GM12878 (cell line): ENCODE measurements at regions not wholly inside any gene's neighbourhood (a gene's known extent, or its start where the extent isn't known, plus 50 kb on each side); places are given as distances from the start of the nearest gene placed in this dataset.

Experiments used
- ATAC-seq: fragments of 200-7000 bp; cut with Tn5 transposase; 3 replicates; pipeline ENCODE4 v1.9.1; 2020; ENCODE audit warnings: mild to moderate bottlenecking, moderate library complexity
- BruUV-seq: library from RNA; stranded (reverse); fragments of 400-500 nt; replicated peaks from 2 replicates; lab custom pipeline; 2021; lab: Mats Ljungman, UMichigan
- CTCF ChIA-PET: fragments of 300-600 bp; sonication (Branson Sonifier 250); formaldehyde crosslinking; extraction: SDS; loops from one replicate; lab custom pipeline; 2021; ENCODE audit warnings: inconsistent platforms; lab: Yijun Ruan, JAX
- POLR2A ChIA-PET: fragments of 350-600 bp; formaldehyde crosslinking; extraction: SDS; loops from one replicate; lab custom pipeline; 2021; ENCODE audit warnings: inconsistent platforms; lab: Charles Lee
- RAD21 ChIA-PET: fragments of 300-600 bp; sonication (Branson Sonifier 250); formaldehyde crosslinking; loops from one replicate; lab custom pipeline; 2023; ENCODE audit warnings: antibody characterized with exemption; ENCODE audit not compliant: unreplicated experiment; lab: Charles Lee
- SMC1A ChIA-PET: fragments of 300-600 bp; sonication (Branson Sonifier 250); formaldehyde crosslinking; loops from one replicate; lab custom pipeline; 2023; ENCODE audit not compliant: unreplicated experiment, uncharacterized antibody; lab: Charles Lee
- DNase-seq: peaks from one replicate; pipeline ENCODE4 v3.0.0-alpha.2; 2011; ENCODE audit warnings: low read depth, low spot score
- FAIRE-seq: peaks from 3 replicates; lab custom pipeline; 2011; peaks lifted over from hg19 to GRCh38; lab: Jason Lieb, UNC
- H2AFZ ChIP-seq: 2 replicates; pipeline ENCODE4 v1.6.0; 2011; ENCODE audit warnings: low read depth, low read length, control low read depth; ENCODE audit not compliant: control insufficient read depth
- H3K27ac ChIP-seq: 2 replicates; pipeline ENCODE4 v1.5.1; 2011; ENCODE audit warnings: control low read depth; ENCODE audit not compliant: control insufficient read depth, insufficient read depth
- H3K27me3 ChIP-seq, 2 experiments: replicated peaks in 1 of 2; 2 replicates each; pipeline versions ENCODE4 v1.6.0 to v1.6.1; 2011; ENCODE audit warnings: low read length in 1 of 2; ENCODE audit not compliant: control insufficient read depth in 2 of 2, insufficient read depth in 2 of 2
- H3K36me3 ChIP-seq, 2 experiments: 2 replicates each; pipeline ENCODE4 v1.5.1; 2011; ENCODE audit warnings: low read length in 1 of 2; ENCODE audit not compliant: control insufficient read depth in 2 of 2, insufficient read depth in 2 of 2
- H3K4me1 ChIP-seq: 2 replicates; pipeline ENCODE4 v1.6.1; 2011; ENCODE audit warnings: mild to moderate bottlenecking, low read length, moderate library complexity, mixed read lengths; ENCODE audit not compliant: control insufficient read depth, insufficient read depth
- H3K4me2 ChIP-seq: 2 replicates; pipeline ENCODE4 v1.6.0; 2011; ENCODE audit warnings: control low read depth; ENCODE audit not compliant: control insufficient read depth, insufficient read depth
- H3K4me3 ChIP-seq: fragments of 200-600 bp; sonication (generic); 2 replicates; pipeline ENCODE4 v1.5.1; 2016
- H3K79me2 ChIP-seq: 2 replicates; pipeline ENCODE4 v1.6.0; 2011; ENCODE audit warnings: low read length; ENCODE audit not compliant: control insufficient read depth, insufficient read depth
- H3K9ac ChIP-seq: 2 replicates; pipeline ENCODE4 v1.8.0; 2011; ENCODE audit warnings: low read length, control low read depth, mixed read lengths; ENCODE audit not compliant: control insufficient read depth, insufficient read depth
- H3K9me3 ChIP-seq: replicated peaks from 3 replicates; pipeline ENCODE4 v1.5.1; 2011; ENCODE audit warnings: mild to moderate bottlenecking, low read length; ENCODE audit not compliant: control insufficient read depth, insufficient read depth
- H4K20me1 ChIP-seq: 2 replicates; pipeline ENCODE4 v1.6.0; 2011; ENCODE audit not compliant: control insufficient read depth, insufficient read depth
- CBX3 ChIP-seq: fragments of 200-600 bp; sonication (generic); IDR thresholded peaks from 2 replicates; pipeline ENCODE4 v1.6.1; 2016; ENCODE audit warnings: low read depth, borderline replicate concordance
- HDAC6 ChIP-seq: fragments of 200-600 bp; sonication (generic); IDR thresholded peaks from one replicate; pipeline ENCODE4 v1.8.0; 2017; ENCODE audit warnings: antibody characterized with exemption; ENCODE audit not compliant: unreplicated experiment
- NFYA ChIP-seq: IDR thresholded peaks from 2 replicates; pipeline ENCODE4 v1.6.1; 2011; ENCODE audit warnings: low read depth, mild to moderate bottlenecking, low read length, improper control_type of control experiment, borderline replicate concordance
- POU2F2 ChIP-seq: IDR thresholded peaks from 3 replicates; pipeline ENCODE4 v1.6.1; 2011; ENCODE audit warnings: low read depth, mild to moderate bottlenecking, low read length, borderline replicate concordance
- SMARCA5 ChIP-seq: fragments of 450-650 bp; IDR thresholded peaks from 2 replicates; pipeline ENCODE4 v1.6.1; 2017; ENCODE audit warnings: mild to moderate bottlenecking
- ZNF217 ChIP-seq: fragments of 450-650 bp; IDR thresholded peaks from 2 replicates; pipeline ENCODE4 v1.6.1; 2017; ENCODE audit warnings: antibody characterized with exemption, mild to moderate bottlenecking
- WGBS: methylation state at CpG from one replicate; pipeline ENCODE4 v1.1.6; 2016; ENCODE audit warnings: low lambda C conversion rate; ENCODE audit not compliant: insufficient replicate concordance, insufficient coverage; ENCODE audit errors: missing lambda C conversion rate; 5-methylcytosine and 5-hydroxymethylcytosine counted together
- in situ Hi-C: fragments of 300-500 bp; cut with MboI; formaldehyde crosslinking; loops from 9 replicates; pipeline ENCODE4 v1.14.3; 2018; ENCODE audit warnings: mixed read lengths
- intact Hi-C: fragments of 100-400 bp; cut with micrococcal nuclease; formaldehyde crosslinking; loops from one replicate; pipeline ENCODE4 v1.14.2; 2022; ENCODE audit not compliant: unreplicated experiment
- TF ChIP-seq, protein P1 (sequence below): IDR thresholded peaks from 2 replicates; pipeline ENCODE4 v1.6.1; 2012; ENCODE audit warnings: low read length, inconsistent platforms
- TF ChIP-seq, protein P2 (sequence below): IDR thresholded peaks from 2 replicates; pipeline ENCODE4 v1.6.1; 2012; ENCODE audit warnings: low read depth, low read length, improper control_type of control experiment

DNA sequence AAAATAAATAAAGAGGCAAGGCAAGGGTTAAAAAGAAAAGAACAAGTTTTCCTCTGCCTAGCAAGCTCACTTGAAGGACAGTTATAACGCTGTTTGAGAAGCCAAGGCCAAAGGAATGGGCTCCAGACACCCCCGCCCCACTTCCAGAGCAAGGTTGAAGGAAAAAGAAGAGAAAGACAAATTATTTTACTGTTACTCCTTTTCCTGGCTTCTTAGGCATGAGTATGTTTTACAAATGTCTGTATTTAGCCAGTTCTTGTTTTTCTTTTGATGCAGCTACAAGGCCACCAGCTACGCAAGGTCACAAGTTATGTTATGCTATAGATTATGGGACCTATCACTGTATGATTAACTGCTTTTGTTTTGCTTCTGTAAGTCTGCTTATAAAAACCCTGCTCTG is 94.6 kb downstream of the ZNF22 start:
- Histone ChIP-seq H3K4me3 (no peak overlapping the region), H3K27me3 (no peaks in the 10 kb centered on the region), H3K4me2 (no peak overlapping the region), H3K27ac (no peak overlapping the region), H3K9ac (no peak overlapping the region), H3K4me1 (no peaks in the 10 kb centered on the region), H3K36me3 (no peaks in the 10 kb centered on the region), H3K9me3 (no peaks in the 10 kb centered on the region), H2AFZ (no peak overlapping the region), H3K79me2 (no peaks in the 10 kb centered on the region), H4K20me1 (no peaks in the 10 kb centered on the region)
- DNase-seq (no peak), ATAC-seq (no peak), FAIRE-seq (no peak)
- in situ Hi-C loops (no loop called here), intact Hi-C loops (no loop called here)
- SMC1A ChIA-PET, result no interaction called here
- POLR2A ChIA-PET, result no interaction called here
- TF ChIP-seq ZNF217 (no peak), POU2F2 (no peak), HDAC6 (no peak), SMARCA5 (no peak), CBX3 (no peak), NFYA (no peak)
- TF ChIP-seq, protein P1, sequence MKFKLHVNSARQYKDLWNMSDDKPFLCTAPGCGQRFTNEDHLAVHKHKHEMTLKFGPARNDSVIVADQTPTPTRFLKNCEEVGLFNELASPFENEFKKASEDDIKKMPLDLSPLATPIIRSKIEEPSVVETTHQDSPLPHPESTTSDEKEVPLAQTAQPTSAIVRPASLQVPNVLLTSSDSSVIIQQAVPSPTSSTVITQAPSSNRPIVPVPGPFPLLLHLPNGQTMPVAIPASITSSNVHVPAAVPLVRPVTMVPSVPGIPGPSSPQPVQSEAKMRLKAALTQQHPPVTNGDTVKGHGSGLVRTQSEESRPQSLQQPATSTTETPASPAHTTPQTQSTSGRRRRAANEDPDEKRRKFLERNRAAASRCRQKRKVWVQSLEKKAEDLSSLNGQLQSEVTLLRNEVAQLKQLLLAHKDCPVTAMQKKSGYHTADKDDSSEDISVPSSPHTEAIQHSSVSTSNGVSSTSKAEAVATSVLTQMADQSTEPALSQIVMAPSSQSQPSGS, result no peak
- TF ChIP-seq, protein P2, sequence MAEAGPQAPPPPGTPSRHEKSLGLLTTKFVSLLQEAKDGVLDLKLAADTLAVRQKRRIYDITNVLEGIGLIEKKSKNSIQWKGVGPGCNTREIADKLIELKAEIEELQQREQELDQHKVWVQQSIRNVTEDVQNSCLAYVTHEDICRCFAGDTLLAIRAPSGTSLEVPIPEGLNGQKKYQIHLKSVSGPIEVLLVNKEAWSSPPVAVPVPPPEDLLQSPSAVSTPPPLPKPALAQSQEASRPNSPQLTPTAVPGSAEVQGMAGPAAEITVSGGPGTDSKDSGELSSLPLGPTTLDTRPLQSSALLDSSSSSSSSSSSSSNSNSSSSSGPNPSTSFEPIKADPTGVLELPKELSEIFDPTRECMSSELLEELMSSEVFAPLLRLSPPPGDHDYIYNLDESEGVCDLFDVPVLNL, result no peak
- 33% methylated on average over 3 of the region's 3 CpGs for WGBS
- CTCF ChIA-PET, result no interaction called here
- no TSS peak for BruUV-seq
- RAD21 ChIA-PET, result no interaction called here
